HEK293 (cell line): ENCODE measurements at regions not wholly inside any gene's neighbourhood (a gene's known extent, or its start where the extent isn't known, plus 50 kb on each side); places are given as distances from the start of the nearest gene placed in this dataset.

Source experiments
- CTCF ChIA-PET: fragments of 350-600 bp; formaldehyde crosslinking; extraction: SDS; loops from one replicate; lab custom pipeline; 2021; ENCODE audit warnings: antibody characterized with exemption; lab: Yijun Ruan, JAX
- POLR2A ChIA-PET: fragments of 300-600 bp; formaldehyde crosslinking; extraction: SDS; loops from one replicate; lab custom pipeline; 2020; ENCODE audit warnings: antibody characterized with exemption, inconsistent platforms; lab: Yijun Ruan, JAX
- H3K27ac ChIP-seq: fragments of 200-500 bp; sonication (Bioruptor generic); 2 replicates; pipeline ENCODE4 v1.5.1; 2014; ENCODE audit warnings: low read depth, low read length, control low read depth, inconsistent platforms; ENCODE audit errors: extremely low read depth
- H3K36me3 ChIP-seq, 2 experiments: fragments of 200-500 bp in 1 of 2; sonication (Bioruptor generic) in 1 of 2; 1 replicate in 1 of 2; 2 replicates in 1 of 2; pipeline ENCODE4 v1.5.1; 2014 to 2017; ENCODE audit warnings: inconsistent platforms in 2 of 2, low read length in 2 of 2; ENCODE audit not compliant: control insufficient read depth in 2 of 2, insufficient read depth in 1 of 2
- H3K4me1 ChIP-seq: fragments of 200-500 bp; sonication (Bioruptor generic); 2 replicates; pipeline ENCODE4 v1.5.1; 2014; ENCODE audit warnings: mild to moderate bottlenecking, low read length, inconsistent platforms; ENCODE audit not compliant: control insufficient read depth, insufficient read depth
- H3K4me3 ChIP-seq: 2 replicates; pipeline ENCODE4 v1.5.1; 2011; ENCODE audit warnings: low read depth, mild to moderate bottlenecking, control low read depth, low read length, moderate library complexity
- H3K9me3 ChIP-seq: fragments of 200-500 bp; sonication (Bioruptor generic); 2 replicates; pipeline ENCODE4 v1.5.1; 2014; ENCODE audit warnings: low read depth, low read length, inconsistent platforms; ENCODE audit not compliant: control insufficient read depth, insufficient read depth
- PRDM4 ChIP-seq: fragments of 450-650 bp; formaldehyde crosslinking; IDR thresholded peaks from 2 replicates; pipeline ENCODE4 v1.5.1; 2017; ENCODE audit warnings: missing biosample characterization, missing genetic modification characterization
- REST ChIP-seq: fragments of 450-650 bp; formaldehyde crosslinking; IDR thresholded peaks from 2 replicates; pipeline ENCODE4 v1.5.1; 2016; ENCODE audit warnings: missing biosample characterization, missing genetic modification characterization
- SCRT2 ChIP-seq: fragments of 450-650 bp; formaldehyde crosslinking; IDR thresholded peaks from 2 replicates; pipeline ENCODE4 v1.5.1; 2016; ENCODE audit warnings: missing biosample characterization, missing genetic modification characterization
- ZNF280D ChIP-seq: fragments of 450-650 bp; formaldehyde crosslinking; IDR thresholded peaks from 2 replicates; pipeline ENCODE4 v1.5.1; 2016; ENCODE audit warnings: missing biosample characterization, missing genetic modification characterization
- ZNF555 ChIP-seq: fragments of 450-650 bp; formaldehyde crosslinking; conservative IDR thresholded peaks from 2 replicates; pipeline ENCODE4 v1.5.1; 2017; ENCODE audit warnings: missing biosample characterization, mild to moderate bottlenecking, missing genetic modification characterization, inconsistent platforms
- ZNF600 ChIP-seq: fragments of 450-650 bp; formaldehyde crosslinking; IDR thresholded peaks from 2 replicates; pipeline ENCODE4 v1.5.1; 2016; ENCODE audit warnings: missing biosample characterization, missing genetic modification characterization
- TF ChIP-seq, protein P1 (sequence below): fragments of 450-650 bp; formaldehyde crosslinking; optimal IDR thresholded peaks from 2 replicates; pipeline ENCODE3; 2016; ENCODE audit warnings: missing biosample characterization, mild to moderate bottlenecking, missing genetic modification characterization
- TF ChIP-seq, protein P2 (sequence below): fragments of 450-650 bp; formaldehyde crosslinking; IDR thresholded peaks from 2 replicates; pipeline ENCODE4 v1.5.1; 2017; ENCODE audit warnings: missing biosample characterization, missing genetic modification characterization

DNA sequence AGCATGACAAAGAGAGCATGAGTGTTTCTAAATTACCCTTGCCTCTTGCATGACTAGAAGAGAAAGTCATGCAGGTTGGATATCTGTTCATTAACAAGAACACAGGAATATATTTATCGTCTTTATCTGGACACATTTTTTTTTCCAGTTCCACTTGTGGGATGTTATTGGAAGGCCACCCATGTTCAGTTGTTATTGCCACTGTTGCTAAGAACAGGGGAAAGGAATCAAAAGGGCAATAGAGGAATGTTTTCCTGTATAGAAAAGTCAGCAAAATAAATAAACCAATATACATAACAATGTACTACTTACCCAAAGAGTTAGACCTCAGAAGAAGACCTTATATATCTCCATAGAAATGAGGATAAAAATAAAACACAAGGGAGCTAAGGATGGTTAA, 270.1 kb downstream of the QDPR start:
- CTCF ChIA-PET: no interaction called here

More for the DNA sequence above, 270.1 kb downstream of the QDPR start:
- POLR2A ChIA-PET: no interaction called here
- Histone ChIP-seq H3K36me3 (no peaks in the 10 kb centered on the region), H3K9me3 (no peaks in the 10 kb centered on the region), H3K4me1 (no peaks in the 10 kb centered on the region), H3K4me3 (no peak overlapping the region), H3K27ac (no peak overlapping the region)
- no peak for TF ChIP-seq ZNF600
- no peak for TF ChIP-seq REST (tag by site-specific recombination)
- TF ChIP-seq, protein P1, sequence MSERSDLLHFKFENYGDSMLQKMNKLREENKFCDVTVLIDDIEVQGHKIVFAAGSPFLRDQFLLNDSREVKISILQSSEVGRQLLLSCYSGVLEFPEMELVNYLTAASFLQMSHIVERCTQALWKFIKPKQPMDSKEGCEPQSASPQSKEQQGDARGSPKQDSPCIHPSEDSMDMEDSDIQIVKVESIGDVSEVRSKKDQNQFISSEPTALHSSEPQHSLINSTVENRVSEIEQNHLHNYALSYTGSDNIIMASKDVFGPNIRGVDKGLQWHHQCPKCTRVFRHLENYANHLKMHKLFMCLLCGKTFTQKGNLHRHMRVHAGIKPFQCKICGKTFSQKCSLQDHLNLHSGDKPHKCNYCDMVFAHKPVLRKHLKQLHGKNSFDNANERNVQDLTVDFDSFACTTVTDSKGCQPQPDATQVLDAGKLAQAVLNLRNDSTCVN: no peak
- no peak for TF ChIP-seq ZNF555 (tag by site-specific recombination)
- TF ChIP-seq, protein P2, sequence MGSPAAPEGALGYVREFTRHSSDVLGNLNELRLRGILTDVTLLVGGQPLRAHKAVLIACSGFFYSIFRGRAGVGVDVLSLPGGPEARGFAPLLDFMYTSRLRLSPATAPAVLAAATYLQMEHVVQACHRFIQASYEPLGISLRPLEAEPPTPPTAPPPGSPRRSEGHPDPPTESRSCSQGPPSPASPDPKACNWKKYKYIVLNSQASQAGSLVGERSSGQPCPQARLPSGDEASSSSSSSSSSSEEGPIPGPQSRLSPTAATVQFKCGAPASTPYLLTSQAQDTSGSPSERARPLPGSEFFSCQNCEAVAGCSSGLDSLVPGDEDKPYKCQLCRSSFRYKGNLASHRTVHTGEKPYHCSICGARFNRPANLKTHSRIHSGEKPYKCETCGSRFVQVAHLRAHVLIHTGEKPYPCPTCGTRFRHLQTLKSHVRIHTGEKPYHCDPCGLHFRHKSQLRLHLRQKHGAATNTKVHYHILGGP: no peak
- TF ChIP-seq SCRT2: no peak
- TF ChIP-seq PRDM4 (tag by site-specific recombination): no peak
- TF ChIP-seq ZNF280D: no peak
